Body of pancreas (tissue), 4 donors: ENCODE measurements at regions not wholly inside any gene's neighbourhood (a gene's known extent, or its start where the extent isn't known, plus 50 kb on each side); places are given as distances from the start of the nearest gene placed in this dataset.

Experiments
- CTCF ChIP-seq, 7 experiments: fragments of 450-650 bp in 4 of 7; fragments of 200-600 bp in 3 of 7; sonication (generic) in 3 of 7; IDR thresholded peaks; one replicate each; pipeline ENCODE4 v1.5.1; 2016 to 2019; ENCODE audit warnings: antibody characterized with exemption in 7 of 7
- POLR2A ChIP-seq, 3 donors: fragments of 450-650 bp; IDR thresholded peaks; one replicate each; pipeline ENCODE4 v1.6.1; 2016; ENCODE audit warnings: antibody characterized with exemption in 3 of 3, mild to moderate bottlenecking in 2 of 3

GRCh38 chr17:72068643-72069042, 52.2 kb upstream of the SOX9 start:
- TF ChIP-seq CTCF (IDR thresholded peaks at IDR 0.05) (no peak), POLR2A (IDR thresholded peaks at IDR 0.05) (no peak)
